HG02973 (cell line): ENCODE measurements at regions not wholly inside any gene's neighbourhood (a gene's known extent, or its start where the extent isn't known, plus 50 kb on each side); places are given as distances from the start of the nearest gene placed in this dataset.

Source experiments
- ATAC-seq: cut with Tn5 transposase; IDR thresholded peaks from one replicate; pipeline ENCODE4 v1.9.1; 2021; ENCODE audit warnings: moderate library complexity; ENCODE audit not compliant: unreplicated experiment

DNA sequence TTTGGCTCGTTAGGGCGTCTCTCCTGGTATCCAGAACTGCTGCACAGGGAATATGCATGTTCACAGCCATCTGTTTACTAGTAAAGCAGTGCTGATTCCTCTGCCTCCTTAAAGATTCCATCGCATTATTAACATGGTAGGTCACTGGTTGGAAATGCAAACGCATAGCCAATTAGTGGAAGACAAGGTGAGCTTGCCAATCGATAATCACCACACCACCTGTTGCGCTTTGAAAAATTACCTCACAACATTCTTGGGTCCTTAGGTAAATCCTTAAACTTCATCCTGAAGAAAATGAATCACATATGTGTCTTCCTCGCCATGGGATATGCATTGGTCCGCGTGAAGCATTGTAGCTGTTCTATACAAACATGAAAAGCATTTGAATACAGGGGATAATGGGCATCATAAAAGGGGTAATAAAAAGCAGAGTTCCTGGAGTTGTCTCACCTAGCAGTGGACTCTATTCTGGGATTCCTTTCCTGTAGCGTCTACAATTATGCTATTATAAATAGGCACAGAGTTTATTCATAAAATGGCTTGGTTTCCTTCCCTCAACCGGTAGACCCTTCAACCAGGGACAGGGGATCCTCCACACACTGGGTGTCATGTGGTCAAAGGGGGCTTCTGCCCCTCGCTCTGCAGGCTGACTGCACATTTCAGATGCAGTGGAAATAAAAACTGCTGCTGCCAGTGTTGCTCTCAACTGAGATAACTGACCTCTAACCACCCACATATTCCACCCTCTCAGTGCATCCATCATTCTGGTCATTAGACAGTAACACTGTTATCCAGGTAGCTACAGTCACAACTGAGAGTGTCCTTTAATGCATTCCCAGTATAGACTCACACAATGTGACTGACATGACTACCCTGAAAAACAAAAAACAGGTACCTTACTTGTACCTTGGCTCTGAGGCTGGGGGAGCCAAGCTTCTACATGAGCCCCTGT is 389.2 kb upstream of the NFE2L3 start:
- ATAC-seq: no peak

- ATAC-seq: no peak
These were observed 388.5 kb upstream of the NFE2L3 start for GRCh38 chr7:25763463-25763860.

DNA sequence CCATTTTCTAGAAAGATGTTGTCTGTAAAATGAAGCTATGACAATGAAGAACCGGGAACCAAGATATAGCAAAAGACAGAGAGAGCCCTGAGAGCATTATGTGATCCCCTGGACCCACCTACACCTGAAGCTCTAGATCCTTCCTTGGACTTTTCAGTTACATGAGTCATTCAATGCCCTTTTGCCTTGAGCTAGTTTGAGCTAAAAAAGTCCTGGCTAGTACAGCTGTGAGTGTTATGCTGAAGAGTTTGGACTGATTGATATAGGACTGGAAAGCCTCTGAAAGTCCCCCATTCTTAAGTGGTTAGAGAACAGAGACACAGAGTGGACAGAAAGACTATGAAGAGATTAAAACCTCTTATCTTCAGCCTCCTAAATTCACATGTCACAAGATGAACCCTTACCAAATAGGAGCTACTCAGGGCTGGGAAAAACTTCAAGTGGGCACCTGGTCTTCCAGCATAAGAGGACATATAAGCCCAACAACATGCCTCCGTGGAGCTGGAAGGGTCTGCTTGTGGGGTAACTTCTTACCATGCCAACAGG is 386.8 kb upstream of the NFE2L3 start:
- ATAC-seq: no peak

GRCh38 chr7:25770235-25770634 is 381.8 kb upstream of the NFE2L3 start:
- ATAC-seq: no peak

GRCh38 chr7:25770670-25771069 is 381.3 kb upstream of the NFE2L3 start:
- no peak for ATAC-seq

GRCh38 chr7:25771491-25771890 is 380.5 kb upstream of the NFE2L3 start:
- no peak for ATAC-seq

DNA sequence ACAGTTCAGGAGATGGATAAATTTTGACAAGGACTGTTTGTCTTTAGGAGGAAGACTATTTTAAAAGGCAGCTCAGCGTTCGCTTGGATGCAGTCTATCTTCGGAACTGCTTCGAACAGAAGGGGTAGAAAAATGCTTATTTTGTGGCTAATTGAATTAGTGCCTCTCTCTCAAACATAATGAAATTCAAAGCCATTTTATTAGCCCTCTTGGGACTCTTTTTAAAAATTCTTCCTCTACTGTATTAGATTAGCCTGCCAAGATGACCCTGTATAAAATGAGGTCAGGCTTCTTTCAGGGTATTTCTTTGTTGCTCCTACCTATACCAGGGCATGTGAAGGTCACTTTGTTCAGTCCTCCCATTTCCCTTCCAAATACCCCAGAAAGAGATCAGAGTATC is 379.2 kb upstream of the NFE2L3 start:
- no peak for ATAC-seq

DNA sequence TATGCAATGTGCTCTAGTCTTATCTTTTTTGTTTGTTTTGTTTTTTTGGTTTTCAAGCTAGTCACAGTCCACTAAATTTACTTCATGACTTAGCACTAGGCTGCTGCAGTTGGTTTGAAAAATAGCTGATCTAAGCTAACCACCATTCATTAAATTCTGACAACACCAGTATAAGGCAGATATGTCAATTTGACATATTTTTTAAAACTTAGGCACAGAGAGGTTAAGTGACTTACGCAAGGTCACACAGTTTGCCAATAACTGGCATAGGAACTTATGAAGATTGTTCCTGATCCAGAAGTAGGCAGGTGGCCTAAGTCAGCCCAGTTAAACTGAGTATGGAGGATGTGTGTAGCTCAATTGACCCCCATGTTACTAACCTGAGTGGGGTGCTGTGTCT is 377.3 kb upstream of the NFE2L3 start:
- no peak for ATAC-seq

DNA sequence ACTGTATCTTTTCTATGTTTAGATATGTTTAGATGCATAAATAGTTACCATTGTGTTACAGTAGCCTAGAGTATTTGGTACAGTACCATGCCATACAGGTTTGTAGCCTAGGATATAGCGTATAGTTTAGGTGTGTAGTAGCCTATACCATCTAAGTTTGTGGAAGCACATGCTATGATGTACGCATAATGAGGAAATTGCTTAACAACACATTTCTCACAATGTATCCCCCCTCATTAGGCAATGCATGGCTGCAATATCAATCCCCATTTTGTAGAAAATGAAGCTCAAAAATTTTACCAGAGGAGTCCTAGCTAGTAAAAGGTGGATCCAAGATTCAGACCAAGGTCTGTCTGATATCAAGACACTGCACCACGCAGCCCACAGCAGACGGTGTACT is 376.4 kb upstream of the NFE2L3 start:
- ATAC-seq: no peak

DNA sequence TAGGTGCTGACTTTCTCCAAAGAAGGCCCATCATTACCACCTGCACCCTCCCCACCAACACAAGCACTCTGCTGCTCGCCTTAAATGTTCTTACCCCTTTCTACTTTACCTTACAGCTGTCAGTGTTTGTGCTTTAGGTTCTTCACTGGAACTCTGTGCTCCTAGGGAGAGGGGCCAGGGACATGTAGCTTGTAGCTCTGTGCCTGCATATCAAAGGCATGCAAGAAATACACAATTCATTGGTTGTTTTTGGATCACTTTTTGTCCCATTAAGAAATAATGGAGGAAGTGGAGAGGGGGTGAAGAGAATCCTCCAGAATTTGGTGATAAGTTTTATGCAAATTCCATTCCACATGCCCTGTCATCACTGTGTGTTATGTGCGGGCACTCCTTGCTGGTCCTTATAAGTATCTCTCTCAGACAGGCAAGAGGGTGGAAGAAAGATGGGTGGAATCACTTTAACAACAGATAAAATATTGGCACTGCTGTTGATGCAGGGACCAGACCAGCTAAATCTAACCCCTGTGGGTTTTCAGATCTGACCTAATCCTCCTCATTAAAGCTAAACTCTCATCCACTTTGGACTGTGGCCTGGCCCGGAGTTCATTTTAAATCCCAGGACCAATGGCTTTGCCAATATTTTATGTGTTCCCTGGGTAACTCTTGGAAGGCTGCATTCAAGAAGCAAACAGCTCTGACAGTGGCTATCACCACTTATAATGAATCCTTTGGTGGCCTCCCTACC is 375.8 kb upstream of the NFE2L3 start:
- ATAC-seq: no peak

- ATAC-seq: no peak
These were observed 375.3 kb upstream of the NFE2L3 start for GRCh38 chr7:25776744-25777123.

GRCh38 chr7:25777969-25778708 is 373.9 kb upstream of the NFE2L3 start:
- no peak for ATAC-seq

DNA sequence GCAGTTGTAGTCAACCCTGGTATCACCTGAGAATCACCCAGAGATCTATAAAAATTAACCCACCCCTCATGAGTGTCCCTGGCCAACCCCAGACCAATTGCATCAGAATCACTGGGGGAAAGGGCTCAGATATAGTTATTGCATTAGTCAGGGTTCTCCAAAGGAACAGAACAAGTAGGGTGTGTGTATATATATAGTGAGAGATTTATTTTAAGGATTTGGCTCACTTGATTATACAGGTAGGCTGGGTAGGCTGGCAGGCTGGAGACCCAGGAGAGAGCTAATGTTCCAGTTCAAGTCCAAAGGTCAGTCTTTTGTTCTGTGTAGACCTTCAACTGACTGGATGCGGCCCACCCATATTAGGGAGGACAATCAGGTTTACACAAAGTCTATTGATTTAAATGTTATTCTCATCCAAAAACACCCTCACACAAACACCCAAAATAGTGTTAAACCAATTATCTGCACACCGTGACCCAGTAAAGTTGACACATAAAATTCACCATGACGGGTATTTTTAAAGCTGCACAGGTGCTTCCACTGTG is 372.9 kb upstream of the NFE2L3 start:
- ATAC-seq: no peak

DNA sequence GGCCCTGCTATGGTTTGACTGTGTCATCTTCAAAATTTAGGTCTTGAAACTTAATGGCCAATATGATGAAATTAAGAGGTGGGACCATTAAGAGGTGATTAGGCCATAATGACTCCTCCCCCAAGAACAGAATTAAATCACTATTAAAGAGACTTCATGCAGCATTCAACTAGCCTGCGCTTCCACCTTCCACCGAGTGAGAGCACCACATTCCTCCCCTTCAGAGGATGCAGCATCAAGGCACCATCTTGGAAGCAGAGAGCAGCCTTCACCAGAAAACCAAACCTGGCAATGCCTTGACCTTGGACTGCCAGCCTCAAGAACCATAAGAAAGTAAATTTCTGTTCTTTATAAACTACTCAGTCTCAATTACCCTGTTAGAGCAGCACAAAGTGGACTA is 371.1 kb upstream of the NFE2L3 start:
- ATAC-seq: no peak

- ATAC-seq: no peak
These were observed 370.3 kb upstream of the NFE2L3 start for GRCh38 chr7:25781704-25782103.

DNA sequence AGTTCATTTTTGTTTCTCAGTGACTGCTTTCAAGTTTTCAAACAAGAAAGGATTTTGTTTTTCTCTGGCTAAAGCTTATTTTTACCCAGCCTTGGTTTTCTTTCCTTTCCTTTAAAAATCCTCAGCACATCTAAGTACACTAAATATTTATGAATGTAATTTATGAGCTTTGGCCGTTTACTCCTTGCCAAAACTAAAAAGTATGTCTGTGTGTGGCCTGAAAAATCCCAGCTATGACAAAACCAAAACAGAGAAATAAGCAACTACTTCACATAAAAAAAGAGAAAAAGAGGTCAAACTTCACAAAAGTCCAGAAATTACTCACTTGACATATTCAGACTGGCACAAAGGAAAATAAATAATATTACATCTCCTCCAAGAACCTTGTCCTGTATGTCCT is 365.1 kb upstream of the NFE2L3 start:
- no peak for ATAC-seq

GRCh38 chr7:25787336-25787735 is 364.7 kb upstream of the NFE2L3 start:
- ATAC-seq: no peak

- no peak for ATAC-seq
These were observed 363.6 kb upstream of the NFE2L3 start for GRCh38 chr7:25788371-25788770.

DNA sequence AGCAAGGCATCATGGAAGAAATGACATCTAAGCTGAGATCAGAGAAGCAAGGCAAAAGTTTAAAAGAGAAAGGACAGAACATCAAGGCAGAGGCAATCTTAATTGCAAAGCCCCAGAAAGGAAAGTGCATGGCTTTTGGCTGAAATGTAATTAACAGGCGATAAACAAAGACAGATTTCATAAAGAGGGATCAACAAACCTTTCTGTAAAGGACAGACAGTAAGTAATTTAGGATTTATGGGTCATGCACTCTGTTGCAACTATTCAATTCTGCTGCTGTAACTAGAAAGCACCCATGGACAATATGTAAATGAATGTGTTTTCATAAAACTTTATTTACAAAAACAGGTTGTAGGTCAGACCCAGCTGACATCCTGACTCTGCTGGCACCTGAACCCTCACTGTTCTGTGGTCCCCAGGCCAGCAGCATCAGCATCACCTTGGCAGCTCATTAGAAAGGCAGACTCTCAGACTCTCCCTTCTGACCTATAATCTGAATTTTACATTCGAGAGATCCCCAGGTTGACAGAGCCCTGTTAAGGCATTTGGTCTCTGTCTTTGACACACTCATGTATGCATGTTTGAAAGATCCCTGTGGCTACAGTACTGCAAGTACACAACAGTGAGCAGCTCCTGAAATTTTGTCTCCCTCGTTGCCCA is 362.9 kb upstream of the NFE2L3 start:
- no peak for ATAC-seq
